Fibroblast of lung (primary cell): ENCODE measurements at regions not wholly inside any gene's neighbourhood (a gene's known extent, or its start where the extent isn't known, plus 50 kb on each side); places are given as distances from the start of the nearest gene placed in this dataset.

Experiments used
- DNase-seq, 2 donors: peaks; one replicate each; pipeline versions ENCODE4 v3.0.0 to v3.0.0-alpha.2; 2010; ENCODE audit warnings: low read depth in 2 of 2
- H2AFZ ChIP-seq: 2 replicates; pipeline ENCODE4 v1.5.1; 2012; ENCODE audit warnings: low read length, control low read depth, inconsistent platforms
- H3K27ac ChIP-seq: 2 replicates; pipeline ENCODE4 v1.5.1; 2011; ENCODE audit warnings: low read length, control low read depth; ENCODE audit not compliant: insufficient read depth
- H3K27me3 ChIP-seq: 2 replicates; pipeline ENCODE4 v1.5.1; 2011; ENCODE audit warnings: mild to moderate bottlenecking, low read length; ENCODE audit not compliant: control insufficient read depth, insufficient read depth
- H3K36me3 ChIP-seq: 2 replicates; pipeline ENCODE4 v1.5.1; 2011; ENCODE audit warnings: low read length; ENCODE audit not compliant: control insufficient read depth, insufficient read depth
- H3K4me1 ChIP-seq: 2 replicates; pipeline ENCODE4 v1.5.1; 2011; ENCODE audit warnings: low read length; ENCODE audit not compliant: control insufficient read depth, insufficient read depth; ENCODE audit errors: extremely low read depth
- H3K4me2 ChIP-seq: 2 replicates; pipeline ENCODE4 v1.5.1; 2011; ENCODE audit warnings: low read length, control low read depth; ENCODE audit not compliant: insufficient read depth; ENCODE audit errors: extremely low read depth
- H3K4me3 ChIP-seq, 4 experiments: fragments of 200-600 bp in 1 of 4; sonication (generic) in 1 of 4; replicated peaks in 1 of 4; 2 replicates each; pipeline ENCODE4 v1.5.1; 2011 to 2016; ENCODE audit warnings: low read length in 4 of 4, low read depth in 3 of 4, mild to moderate bottlenecking in 3 of 4, control low read depth in 2 of 4, inconsistent platforms in 1 of 4, mixed read lengths in 1 of 4; ENCODE audit not compliant: insufficient read depth in 1 of 4; ENCODE audit errors: control extremely low read depth in 1 of 4
- H3K79me2 ChIP-seq: 2 replicates; pipeline ENCODE4 v1.5.1; 2012; ENCODE audit warnings: mild to moderate bottlenecking, low read length, inconsistent platforms; ENCODE audit not compliant: control insufficient read depth, insufficient read depth
- H3K9ac ChIP-seq: 2 replicates; pipeline ENCODE4 v1.5.1; 2011; ENCODE audit warnings: mild to moderate bottlenecking, low read length, control low read depth; ENCODE audit not compliant: insufficient read depth
- H3K9me3 ChIP-seq: 2 replicates; pipeline ENCODE4 v1.5.1; 2012; ENCODE audit warnings: low read depth, low read length; ENCODE audit not compliant: control insufficient read depth, insufficient read depth
- H4K20me1 ChIP-seq: 2 replicates; pipeline ENCODE4 v1.5.1; 2011; ENCODE audit warnings: low read length; ENCODE audit not compliant: control insufficient read depth, insufficient read depth; ENCODE audit errors: extremely low read depth
- EZH2 ChIP-seq: IDR thresholded peaks from 2 replicates; pipeline ENCODE4 v1.5.1; 2012; ENCODE audit warnings: low read length, control low read depth, mild to moderate bottlenecking; ENCODE audit errors: missing control alignments
- TF ChIP-seq, protein P1 (sequence below), 2 donors: IDR thresholded peaks in 1 of 2; conservative IDR thresholded peaks in 1 of 2; 1 replicate in 1 of 2; 2 replicates in 1 of 2; pipeline ENCODE4 v1.5.1; 2011 to 2012; ENCODE audit warnings: low read length in 2 of 2, control low read depth in 1 of 2, inconsistent platforms in 1 of 2, low read depth in 1 of 2, mild to moderate bottlenecking in 1 of 2

DNA sequence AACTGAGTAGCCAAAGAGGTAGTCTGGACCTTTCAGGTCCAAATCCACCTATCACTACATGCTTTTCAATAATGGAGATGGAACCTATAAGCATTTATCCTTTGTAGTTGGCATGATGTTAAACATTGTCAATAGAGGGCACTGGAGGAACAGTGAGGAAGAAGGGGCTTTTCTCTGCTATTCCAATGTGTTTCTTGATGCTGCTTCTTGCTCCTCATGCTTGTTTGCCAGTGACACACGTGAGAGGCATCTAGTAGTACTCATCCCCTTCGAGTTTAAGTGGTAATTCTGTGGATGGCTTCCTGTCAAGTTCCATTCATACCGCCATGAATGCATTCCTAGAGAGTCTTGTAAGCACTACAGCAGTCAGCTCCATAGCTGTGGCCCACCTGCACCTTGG, 84.0 kb downstream of the NAA11 start:
- Histone ChIP-seq H3K27ac (no peak overlapping the region), H3K36me3 (no peaks in the 10 kb centered on the region), H3K9me3 (no peaks in the 10 kb centered on the region), H3K27me3 (no peaks in the 10 kb centered on the region), H2AFZ (no peak overlapping the region), H3K4me1 (no peaks in the 10 kb centered on the region), H3K4me3 (no peak overlapping the region), H3K9ac (no peak overlapping the region), H3K4me2 (no peak overlapping the region), H3K79me2 (no peaks in the 10 kb centered on the region), H4K20me1 (no peaks in the 10 kb centered on the region)
- DNase-seq, result peak; percentile 39 to 72
- TF ChIP-seq, protein P1, sequence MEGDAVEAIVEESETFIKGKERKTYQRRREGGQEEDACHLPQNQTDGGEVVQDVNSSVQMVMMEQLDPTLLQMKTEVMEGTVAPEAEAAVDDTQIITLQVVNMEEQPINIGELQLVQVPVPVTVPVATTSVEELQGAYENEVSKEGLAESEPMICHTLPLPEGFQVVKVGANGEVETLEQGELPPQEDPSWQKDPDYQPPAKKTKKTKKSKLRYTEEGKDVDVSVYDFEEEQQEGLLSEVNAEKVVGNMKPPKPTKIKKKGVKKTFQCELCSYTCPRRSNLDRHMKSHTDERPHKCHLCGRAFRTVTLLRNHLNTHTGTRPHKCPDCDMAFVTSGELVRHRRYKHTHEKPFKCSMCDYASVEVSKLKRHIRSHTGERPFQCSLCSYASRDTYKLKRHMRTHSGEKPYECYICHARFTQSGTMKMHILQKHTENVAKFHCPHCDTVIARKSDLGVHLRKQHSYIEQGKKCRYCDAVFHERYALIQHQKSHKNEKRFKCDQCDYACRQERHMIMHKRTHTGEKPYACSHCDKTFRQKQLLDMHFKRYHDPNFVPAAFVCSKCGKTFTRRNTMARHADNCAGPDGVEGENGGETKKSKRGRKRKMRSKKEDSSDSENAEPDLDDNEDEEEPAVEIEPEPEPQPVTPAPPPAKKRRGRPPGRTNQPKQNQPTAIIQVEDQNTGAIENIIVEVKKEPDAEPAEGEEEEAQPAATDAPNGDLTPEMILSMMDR (conservative IDR thresholded peaks at IDR 0.05 in 1 of 2, IDR thresholded peaks at IDR 0.05 in 1 of 2; ENCODE audit: low read depth in 1 of 2, low read length in 2 of 2), result peak in 1 of 2 donors; percentile 27
- no peak for TF ChIP-seq EZH2

DNA sequence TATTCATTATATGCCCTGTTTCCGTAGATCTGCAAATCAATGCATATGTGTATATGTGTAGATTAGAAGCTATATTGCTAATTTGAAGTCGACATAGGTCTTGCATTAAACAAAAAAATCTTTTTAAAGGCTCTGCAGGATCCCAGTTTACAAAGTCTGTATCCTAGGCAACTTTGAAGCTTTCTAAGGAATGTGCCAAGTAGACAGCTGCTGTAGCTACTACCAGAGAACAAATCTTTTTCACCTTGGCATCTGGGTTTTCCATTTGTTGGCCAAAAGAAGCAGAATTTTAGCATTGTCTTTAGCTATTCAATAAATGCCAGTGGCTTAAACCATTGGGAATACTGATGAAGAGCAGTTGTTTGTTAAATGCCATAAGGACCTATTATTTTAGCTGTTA, 88.0 kb downstream of the NAA11 start:
- Histone ChIP-seq H3K4me1 (no peaks in the 10 kb centered on the region), H2AFZ (no peak overlapping the region), H3K79me2 (no peaks in the 10 kb centered on the region), H3K36me3 (no peaks in the 10 kb centered on the region), H4K20me1 (no peaks in the 10 kb centered on the region), H3K9ac (no peak overlapping the region), H3K27me3 (no peaks in the 10 kb centered on the region), H3K9me3 (no peaks in the 10 kb centered on the region), H3K4me2 (no peak overlapping the region), H3K27ac (no peak overlapping the region), H3K4me3 (no peak overlapping the region)
- TF ChIP-seq EZH2, result no peak
- TF ChIP-seq, protein P1 (conservative IDR thresholded peaks at IDR 0.05 in 1 of 2, IDR thresholded peaks at IDR 0.05 in 1 of 2; ENCODE audit: low read depth in 1 of 2, low read length in 2 of 2), result no peak
- no peak for DNase-seq

DNA sequence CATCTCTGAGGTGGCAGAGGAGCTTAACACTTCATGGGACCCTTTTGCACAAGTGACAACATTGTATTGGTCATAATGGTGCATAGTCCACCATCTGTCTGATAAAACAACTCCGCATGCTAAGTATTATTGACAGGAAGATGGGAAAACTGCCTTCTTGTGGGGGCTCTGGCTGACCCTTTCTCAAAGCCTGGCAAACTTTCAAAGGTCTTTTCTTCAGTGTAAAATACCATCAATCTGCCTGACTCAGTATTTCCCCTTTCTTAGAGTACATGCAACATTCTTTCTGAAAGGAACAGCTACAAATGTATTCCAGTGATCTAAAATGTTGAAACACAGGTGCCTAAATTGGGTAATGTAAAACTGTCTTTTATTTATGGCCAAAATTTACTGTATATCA, 89.1 kb downstream of the NAA11 start:
- Histone ChIP-seq H2AFZ (no peak overlapping the region), H4K20me1 (no peaks in the 10 kb centered on the region), H3K9ac (no peak overlapping the region), H3K9me3 (no peaks in the 10 kb centered on the region), H3K27me3 (no peaks in the 10 kb centered on the region), H3K79me2 (no peaks in the 10 kb centered on the region), H3K27ac (no peak overlapping the region), H3K36me3 (no peaks in the 10 kb centered on the region), H3K4me2 (no peak overlapping the region), H3K4me1 (no peaks in the 10 kb centered on the region), H3K4me3 (no peak overlapping the region)
- no peak for DNase-seq
- no peak for TF ChIP-seq EZH2
- TF ChIP-seq, protein P1 (conservative IDR thresholded peaks at IDR 0.05 in 1 of 2, IDR thresholded peaks at IDR 0.05 in 1 of 2; ENCODE audit: low read depth in 1 of 2, low read length in 2 of 2), result no peak
